Breast epithelium (tissue), 3 donors: ENCODE measurements at regions not wholly inside any gene's neighbourhood (a gene's known extent, or its start where the extent isn't known, plus 50 kb on each side); places are given as distances from the start of the nearest gene placed in this dataset.

Source experiments
- CTCF ChIP-seq, 3 donors: fragments of 450-650 bp; IDR thresholded peaks; one replicate each; pipeline ENCODE4 v1.5.1; 2016 to 2017; ENCODE audit warnings: antibody characterized with exemption in 3 of 3, mild to moderate bottlenecking in 3 of 3, moderate library complexity in 3 of 3
- POLR2A ChIP-seq: fragments of 450-650 bp; IDR thresholded peaks from one replicate; pipeline ENCODE4 v1.6.1; 2016; ENCODE audit warnings: antibody characterized with exemption, mild to moderate bottlenecking, moderate library complexity
- POLR2AphosphoS5 ChIP-seq, 3 donors: sonication (generic); formaldehyde crosslinking; IDR thresholded peaks; one replicate each; pipeline ENCODE4 v1.6.1; 2017; ENCODE audit warnings: antibody characterized with exemption in 3 of 3

- no peak for TF ChIP-seq CTCF (IDR thresholded peaks at IDR 0.05)
- no peak for TF ChIP-seq POLR2A
- no peak for TF ChIP-seq POLR2AphosphoS5 (IDR thresholded peaks at IDR 0.05)
These were observed 102.3 kb downstream of the HTR1B start for GRCh38 chr6:77361018-77361417.
